OCI-LY7 (cell line): ENCODE measurements at regions not wholly inside any gene's neighbourhood (a gene's known extent, or its start where the extent isn't known, plus 50 kb on each side); places are given as distances from the start of the nearest gene placed in this dataset.

ENCODE experiments used
- BruUV-seq: library from RNA; stranded (reverse); fragments of 400-500 nt; replicated peaks from 2 replicates; lab custom pipeline; 2021; lab: Mats Ljungman, UMichigan
- CTCF ChIA-PET: fragments of 300-600 bp; sonication (Branson Sonifier 250); formaldehyde crosslinking; loops from one replicate; lab custom pipeline; 2022; ENCODE audit warnings: antibody characterized with exemption; ENCODE audit not compliant: unreplicated experiment; lab: Charles Lee
- POLR2A ChIA-PET: fragments of 300-600 bp; sonication (Branson Sonifier 250); formaldehyde crosslinking; loops from one replicate; lab custom pipeline; 2022; ENCODE audit warnings: antibody characterized with exemption; lab: Charles Lee
- DNase-seq: peaks from one replicate; pipeline ENCODE4 v3.0.0-alpha.2; 2015; ENCODE audit warnings: low spot score
- H2AFZ ChIP-seq: fragments of 200-600 bp; sonication (generic), shearing (Covaris generic); 2 replicates; pipeline ENCODE4 v1.6.1; 2014; ENCODE audit warnings: mild to moderate bottlenecking, antibody characterized with exemption, low read length, moderate library complexity
- H3K27ac ChIP-seq: fragments of 200-600 bp; sonication (generic); 2 replicates; pipeline ENCODE4 v1.5.1; 2014; ENCODE audit warnings: mixed run types, low read depth, mild to moderate bottlenecking, moderate library complexity, low read length, inconsistent platforms; ENCODE audit not compliant: poor library complexity, severe bottlenecking
- H3K36me3 ChIP-seq: fragments of 200-600 bp; sonication (generic); 2 replicates; pipeline ENCODE4 v1.6.1; 2014; ENCODE audit warnings: mild to moderate bottlenecking, antibody characterized with exemption, low read length, moderate library complexity, mixed read lengths; ENCODE audit not compliant: insufficient read depth
- H3K4me1 ChIP-seq: fragments of 200-600 bp; sonication (generic); 2 replicates; pipeline ENCODE4 v1.5.1; 2014; ENCODE audit warnings: mild to moderate bottlenecking, low read length; ENCODE audit not compliant: insufficient read depth, poor library complexity, severe bottlenecking
- H3K4me2 ChIP-seq: fragments of 200-600 bp; sonication (generic); 2 replicates; pipeline ENCODE4 v1.6.1; 2014; ENCODE audit warnings: mild to moderate bottlenecking, low read length
- H3K4me3 ChIP-seq: fragments of 200-600 bp; sonication (generic); 2 replicates; pipeline ENCODE4 v1.5.1; 2014; ENCODE audit warnings: mild to moderate bottlenecking, low read depth, low read length; ENCODE audit not compliant: poor library complexity, severe bottlenecking
- H3K79me2 ChIP-seq: fragments of 200-600 bp; sonication (generic); 2 replicates; pipeline ENCODE4 v1.6.1; 2016; ENCODE audit warnings: low read depth, mild to moderate bottlenecking, low read length, moderate library complexity, mixed read lengths; ENCODE audit not compliant: insufficient read depth
- H3K9me2 ChIP-seq: fragments of 200-600 bp; sonication (generic); 2 replicates; pipeline ENCODE4 v1.6.1; 2016; ENCODE audit warnings: mild to moderate bottlenecking, low read length, mixed read lengths; ENCODE audit not compliant: insufficient read depth
- H3K9me3 ChIP-seq: fragments of 200-600 bp; sonication (generic); 2 replicates; pipeline ENCODE4 v1.6.1; 2014; ENCODE audit warnings: mild to moderate bottlenecking, mixed run types, low read length, mixed read lengths
- H4K20me1 ChIP-seq: fragments of 200-600 bp; sonication (generic); 2 replicates; pipeline ENCODE4 v1.6.1; 2014; ENCODE audit warnings: mild to moderate bottlenecking, antibody characterized with exemption, low read length, moderate library complexity, mixed read lengths; ENCODE audit not compliant: insufficient read depth
- CTCF ChIP-seq: fragments of 200-600 bp; sonication (generic); conservative IDR thresholded peaks from 2 replicates; pipeline ENCODE4 v1.5.1; 2014; ENCODE audit warnings: mild to moderate bottlenecking, antibody characterized with exemption, low read length, moderate library complexity, mixed read lengths
- EZH2phosphoT487 ChIP-seq: fragments of 200-600 bp; sonication (generic); IDR thresholded peaks from 2 replicates; pipeline ENCODE4 v1.6.1; 2018; ENCODE audit warnings: low read depth, borderline replicate concordance, mild to moderate bottlenecking, mixed run types, antibody characterized with exemption, low read length, moderate library complexity, mixed read lengths
- intact Hi-C: fragments of 100-400 bp; cut with micrococcal nuclease; formaldehyde crosslinking; loops from one replicate; pipeline ENCODE4 v1.10.0; 2022; ENCODE audit not compliant: unreplicated experiment

- Histone ChIP-seq H3K9me2 (no peaks in the 10 kb centered on the region), H3K79me2 (no peaks in the 10 kb centered on the region), H3K9me3 (no peaks in the 10 kb centered on the region), H3K27ac (no peak overlapping the region), H3K4me2 (no peak overlapping the region), H3K36me3 (no peaks in the 10 kb centered on the region), H2AFZ (no peak overlapping the region), H3K4me3 (no peak overlapping the region), H4K20me1 (no peaks in the 10 kb centered on the region), H3K4me1 (no peaks in the 10 kb centered on the region)
- intact Hi-C loops = no loop called here
- ChIA-PET CTCF (no interaction called here), POLR2A (no interaction called here)
- TF ChIP-seq EZH2phosphoT487 (no peak), CTCF (no peak)
- BruUV-seq = no TSS peak
- DNase-seq = no peak
Observed at GRCh38 chr3:166446291-166446690, 609.1 kb upstream of the BCHE start.

- Histone ChIP-seq H3K9me3 (no peaks in the 10 kb centered on the region), H2AFZ (no peak overlapping the region), H3K9me2 (no peaks in the 10 kb centered on the region), H3K4me1 (no peaks in the 10 kb centered on the region), H4K20me1 (no peaks in the 10 kb centered on the region), H3K27ac (no peak overlapping the region), H3K79me2 (no peaks in the 10 kb centered on the region), H3K4me2 (no peak overlapping the region), H3K4me3 (no peak overlapping the region), H3K36me3 (no peaks in the 10 kb centered on the region)
- no TSS peak for BruUV-seq
- TF ChIP-seq EZH2phosphoT487 (no peak), CTCF (no peak)
- POLR2A ChIA-PET = no interaction called here
- intact Hi-C loops = no loop called here
- DNase-seq = no peak
- CTCF ChIA-PET = no interaction called here
Observed at GRCh38 chr3:166445865-166446264, 608.6 kb upstream of the BCHE start.

- Histone ChIP-seq H3K9me2 (no peaks in the 10 kb centered on the region), H3K4me1 (no peaks in the 10 kb centered on the region), H3K4me2 (no peak overlapping the region), H3K36me3 (no peaks in the 10 kb centered on the region), H2AFZ (no peak overlapping the region), H3K27ac (no peak overlapping the region), H3K9me3 (no peaks in the 10 kb centered on the region), H3K79me2 (no peaks in the 10 kb centered on the region), H3K4me3 (no peak overlapping the region), H4K20me1 (no peaks in the 10 kb centered on the region)
- no peak for DNase-seq
- CTCF ChIA-PET = no interaction called here
- POLR2A ChIA-PET = no interaction called here
- TF ChIP-seq CTCF = no peak
- TF ChIP-seq EZH2phosphoT487 = no peak
- no TSS peak for BruUV-seq
- intact Hi-C loops = no loop called here
Observed at GRCh38 chr3:166444756-166445155, 607.5 kb upstream of the BCHE start.
